HG02981 (cell line): ENCODE measurements at regions not wholly inside any gene's neighbourhood (a gene's known extent, or its start where the extent isn't known, plus 50 kb on each side); places are given as distances from the start of the nearest gene placed in this dataset.

ENCODE experiments used
- ATAC-seq: cut with Tn5 transposase; IDR thresholded peaks from one replicate; pipeline ENCODE4 v1.9.1; 2021; ENCODE audit warnings: mild to moderate bottlenecking, moderate library complexity; ENCODE audit not compliant: unreplicated experiment

DNA sequence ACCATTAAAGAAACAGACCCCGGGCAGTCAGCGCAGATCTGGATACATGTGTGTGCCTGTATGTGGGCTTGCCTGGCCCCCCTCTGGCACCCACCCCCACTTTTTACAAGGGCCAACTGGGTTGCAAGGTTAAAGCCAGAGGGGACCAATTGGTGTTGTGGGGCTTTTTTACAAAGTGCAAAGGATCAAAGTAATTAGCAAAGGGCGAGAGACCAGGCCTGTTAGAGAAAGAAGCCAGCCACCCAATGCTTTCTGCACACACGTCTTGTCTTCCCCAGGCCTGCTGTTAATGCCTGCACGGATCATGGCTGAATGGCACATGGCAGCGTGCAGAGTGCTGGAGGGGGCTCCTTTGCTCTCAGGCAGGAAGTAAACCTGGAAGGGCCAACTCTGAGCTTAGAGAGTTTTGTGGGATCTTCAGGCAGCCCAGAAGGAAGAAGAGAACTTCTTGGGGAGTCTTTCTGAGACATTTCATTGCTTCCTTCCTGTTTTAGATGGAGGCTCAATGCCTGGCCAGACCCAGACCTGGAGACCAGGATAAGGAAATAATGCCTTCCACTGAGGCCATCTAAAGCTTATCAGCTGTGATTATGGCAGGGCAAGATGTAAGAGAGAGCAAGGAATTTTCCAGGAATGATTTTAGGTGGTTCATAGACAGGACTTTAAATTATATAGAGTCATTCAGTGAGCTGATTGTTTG, 523.4 kb upstream of the TBX3 start:
- no peak for ATAC-seq

DNA sequence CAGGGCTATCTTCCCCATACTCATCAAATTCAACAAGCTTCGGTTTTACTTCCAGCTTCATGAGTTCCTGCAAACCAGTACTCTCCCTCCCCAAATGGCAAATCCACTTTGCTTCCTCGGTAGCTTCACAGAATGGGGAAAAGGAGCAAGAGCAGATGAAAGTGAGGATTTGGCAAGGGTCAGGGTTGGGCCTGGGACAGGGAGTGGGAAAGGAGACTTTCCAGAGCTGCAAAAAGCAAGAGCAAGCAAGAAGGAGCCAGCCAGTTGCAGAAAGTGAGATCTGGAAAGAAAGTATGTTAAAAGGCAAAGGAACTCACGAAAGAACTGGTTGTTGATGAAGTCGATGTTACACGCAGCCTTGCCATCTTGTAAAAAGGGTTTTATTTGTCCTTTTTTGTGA, 522.8 kb upstream of the TBX3 start:
- ATAC-seq = no peak

GRCh38 chr12:115205755-115206308, 521.9 kb upstream of the TBX3 start:
- ATAC-seq = no peak

- ATAC-seq = no peak
Observed at GRCh38 chr12:115204957-115205754, 521.2 kb upstream of the TBX3 start.

- ATAC-seq = no peak
Observed at GRCh38 chr12:115203701-115204100, 519.7 kb upstream of the TBX3 start.

DNA sequence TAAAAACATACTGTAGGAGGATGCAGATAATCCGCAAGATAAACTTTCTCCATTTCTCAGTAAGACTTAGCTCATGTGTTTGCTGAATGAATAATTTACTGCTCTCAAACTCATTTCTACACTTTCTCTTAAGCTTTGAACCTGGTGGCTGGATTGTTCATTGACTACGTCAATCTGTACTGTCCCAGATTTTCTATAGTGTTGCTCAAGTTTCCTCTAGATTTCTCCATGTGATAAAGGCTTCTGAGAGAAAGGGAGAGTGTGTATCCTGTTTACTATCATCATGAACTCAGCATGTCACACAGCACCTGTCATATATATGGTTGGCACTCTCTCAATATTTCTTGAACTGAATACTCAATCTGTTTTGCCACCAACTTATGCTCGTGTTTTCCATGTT, 518.0 kb upstream of the TBX3 start:
- ATAC-seq = no peak

- ATAC-seq = no peak
Observed at GRCh38 chr12:115199831-115200230, 515.9 kb upstream of the TBX3 start.

DNA sequence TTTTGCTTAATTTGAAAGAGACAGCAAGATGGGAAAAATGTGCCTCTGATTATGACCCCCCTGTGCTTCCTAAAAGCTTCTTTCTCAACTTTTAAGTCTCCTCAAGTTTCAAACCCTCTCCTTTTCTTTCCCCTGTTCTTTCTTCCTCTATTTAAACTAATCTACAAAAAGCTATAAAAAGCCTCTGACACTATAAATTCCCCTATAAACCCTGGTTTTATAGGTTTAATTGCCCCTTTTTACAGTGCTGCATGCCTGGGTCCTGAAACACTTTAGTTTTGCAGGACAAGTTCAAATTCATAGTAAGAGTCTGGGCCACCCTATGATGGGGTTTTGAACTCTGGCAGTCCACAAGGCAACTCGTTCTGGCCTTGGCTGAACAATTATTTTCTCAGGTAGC, 510.9 kb upstream of the TBX3 start:
- no peak for ATAC-seq

- ATAC-seq = no peak
Observed at GRCh38 chr12:115194448-115194847, 510.5 kb upstream of the TBX3 start.

DNA sequence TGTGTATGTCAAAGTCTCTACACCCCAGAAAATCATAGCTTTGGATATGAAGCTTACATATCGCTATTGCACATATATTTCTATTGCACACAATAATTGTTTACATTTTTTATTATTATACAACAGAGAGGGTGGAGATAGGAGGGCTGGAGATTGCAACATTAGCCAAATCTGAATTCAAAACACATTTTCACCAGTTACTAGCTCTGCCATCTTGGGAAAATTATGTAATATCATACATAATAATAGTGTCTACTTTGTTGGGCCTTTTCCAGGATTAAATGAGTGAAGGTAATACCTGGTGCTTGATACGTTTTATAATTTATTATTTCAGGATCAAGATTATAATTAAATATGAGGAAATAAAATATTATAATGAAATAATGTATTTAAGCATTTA, 507.4 kb upstream of the TBX3 start:
- no peak for ATAC-seq

DNA sequence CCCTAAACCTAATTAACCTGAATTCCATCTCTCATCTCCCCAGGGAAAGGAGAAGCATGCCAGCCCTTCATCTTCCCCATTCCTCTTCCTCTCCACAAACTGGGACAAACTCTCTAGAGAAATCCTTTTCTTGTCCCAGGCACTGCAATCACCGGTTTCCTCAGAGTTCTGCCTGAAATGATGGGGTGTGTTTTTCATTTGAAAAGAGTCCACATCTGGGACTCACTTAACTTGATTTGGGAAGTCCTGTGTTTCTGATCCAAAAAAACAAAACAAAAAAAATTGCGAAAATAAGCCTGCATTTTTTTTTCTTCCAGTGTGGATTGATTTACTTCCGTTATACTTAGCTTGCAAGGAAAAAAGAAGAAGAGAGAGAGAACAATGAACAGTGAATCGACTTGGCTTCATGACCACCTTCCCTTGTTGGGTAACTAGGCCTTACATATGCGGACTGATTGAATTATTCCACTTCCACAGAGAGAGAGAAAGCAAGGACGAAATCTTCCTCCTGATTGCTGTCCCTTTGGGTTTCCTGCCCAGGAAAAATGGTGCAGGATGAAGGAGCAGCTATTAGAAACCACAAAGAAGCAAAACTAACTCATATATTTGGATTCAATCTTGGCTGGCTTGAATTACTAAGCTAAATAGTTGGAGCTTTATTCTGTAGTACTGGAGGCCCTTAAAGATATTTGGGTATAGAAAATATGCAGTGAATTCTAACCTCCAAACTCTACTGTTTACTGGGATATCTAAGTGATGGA, 506.2 kb upstream of the TBX3 start:
- ATAC-seq = no peak

DNA sequence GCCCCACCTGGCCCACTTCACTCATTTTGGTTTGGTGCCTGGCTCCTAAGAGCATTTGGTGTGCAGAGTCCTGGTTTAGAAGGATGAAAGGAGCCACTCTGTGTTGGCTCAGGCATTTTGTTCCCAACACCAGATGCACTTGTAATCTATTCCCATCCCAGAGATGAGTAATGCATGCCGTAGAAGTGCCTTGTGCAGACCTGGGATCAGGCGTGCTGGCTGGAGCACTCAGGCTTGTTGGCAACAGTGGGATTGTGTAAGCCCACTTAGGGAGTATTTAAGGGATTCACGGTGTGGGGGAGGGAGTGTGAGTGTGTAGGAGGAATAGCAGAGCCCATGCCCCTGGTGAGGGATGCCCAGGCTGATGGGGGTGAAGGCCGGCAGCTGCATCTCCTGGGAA, 501.5 kb upstream of the TBX3 start:
- no peak for ATAC-seq

- ATAC-seq = no peak
Observed at GRCh38 chr12:115183752-115184151, 499.8 kb upstream of the TBX3 start.

GRCh38 chr12:115177899-115178298, 493.9 kb upstream of the TBX3 start:
- ATAC-seq = no peak

GRCh38 chr12:115176741-115177400, 492.9 kb upstream of the TBX3 start:
- no peak for ATAC-seq

DNA sequence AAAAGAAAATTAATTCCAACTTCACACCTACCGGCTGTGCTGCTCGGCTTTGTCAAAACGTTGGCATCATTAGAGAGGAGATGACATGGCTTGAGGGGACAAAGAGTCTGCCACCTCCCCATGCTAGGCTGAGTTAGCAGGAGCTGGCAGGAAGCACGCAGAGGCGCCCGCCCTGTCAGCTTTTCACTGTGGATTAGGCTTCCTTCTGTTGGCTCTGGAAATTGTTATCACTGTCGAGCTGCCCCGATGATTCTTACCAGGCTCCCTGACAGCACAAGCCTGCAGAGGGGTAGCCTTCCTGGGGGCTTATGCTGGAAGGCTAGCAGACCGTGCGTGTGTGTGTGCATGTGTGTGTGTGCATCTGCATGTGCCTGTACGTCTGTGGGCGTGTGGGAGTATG, 490.9 kb upstream of the TBX3 start:
- ATAC-seq = no peak

GRCh38 chr12:115172521-115172920, 488.5 kb upstream of the TBX3 start:
- no peak for ATAC-seq

DNA sequence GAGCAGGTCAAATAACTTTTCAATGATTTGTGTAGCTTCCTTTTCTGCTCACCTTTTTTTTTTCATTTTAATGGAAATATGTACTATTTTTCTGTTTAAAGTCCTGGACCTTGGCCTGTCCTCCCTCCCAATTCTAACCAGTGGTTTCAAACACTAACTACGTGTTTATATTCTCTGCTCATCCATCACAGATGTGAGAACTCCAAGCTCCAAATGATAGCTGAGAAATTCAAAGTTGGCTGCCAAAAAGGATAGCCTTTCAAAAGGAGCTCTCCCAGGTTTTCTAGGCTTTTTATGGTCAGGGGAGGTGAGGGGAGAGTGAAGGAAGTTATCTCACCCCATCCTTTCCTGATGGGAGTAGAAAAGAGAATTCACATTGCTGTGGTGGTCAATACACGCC, 486.0 kb upstream of the TBX3 start:
- no peak for ATAC-seq

- no peak for ATAC-seq
Observed at GRCh38 chr12:115166698-115167315, 482.8 kb upstream of the TBX3 start.

DNA sequence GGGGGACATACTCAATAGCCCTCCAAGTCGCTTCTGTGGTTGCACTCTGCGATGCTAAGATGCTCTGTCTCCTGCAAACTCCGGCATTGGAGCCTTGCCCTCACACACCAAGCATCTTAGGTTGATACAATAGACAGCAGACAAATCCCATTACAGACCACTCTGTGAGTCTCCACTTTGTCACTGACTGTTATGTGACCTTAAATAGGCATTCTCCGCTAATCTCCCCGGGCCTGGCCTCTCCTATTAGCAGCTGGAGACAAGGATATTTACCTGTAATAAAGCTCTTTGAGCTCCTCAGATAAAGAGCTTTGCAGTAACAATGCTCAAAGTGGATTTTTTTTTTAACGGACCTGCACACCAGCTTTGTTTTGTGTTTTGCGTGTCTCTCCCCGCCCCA, 479.7 kb upstream of the TBX3 start:
- no peak for ATAC-seq
